Left lung (tissue), 4 donors: ENCODE measurements at regions not wholly inside any gene's neighbourhood (a gene's known extent, or its start where the extent isn't known, plus 50 kb on each side); places are given as distances from the start of the nearest gene placed in this dataset.

ENCODE experiments used
- ATAC-seq: fragments of 200-7000 bp; cut with Tn5 transposase; one replicate; pipeline ENCODE4 v1.9.1; 2020; ENCODE audit warnings: moderate library complexity
- DNase-seq, 4 donors: peaks; one replicate each; pipeline ENCODE4 v3.0.0-alpha.2; 2013 to 2020
- H3K27ac ChIP-seq, 2 donors: fragments of 200-600 bp; sonication (generic) in 1 of 2; one replicate each; pipeline versions ENCODE4 v1.5.0 to v1.8.0; 2020 to 2021
- H3K27me3 ChIP-seq, 2 donors: fragments of 200-600 bp; sonication (generic) in 1 of 2; one replicate each; pipeline versions ENCODE4 v1.5.0 to v1.8.0; 2020 to 2021
- H3K36me3 ChIP-seq, 2 donors: fragments of 200-600 bp; sonication (generic) in 1 of 2; one replicate each; pipeline versions ENCODE4 v1.5.0 to v1.8.0; 2020 to 2021
- H3K4me1 ChIP-seq, 2 donors: fragments of 200-600 bp; one replicate each; pipeline ENCODE4 v1.8.0; 2021
- H3K4me3 ChIP-seq, 2 donors: fragments of 200-600 bp; sonication (generic) in 1 of 2; one replicate each; pipeline versions ENCODE4 v1.5.0 to v1.8.0; 2020 to 2021; ENCODE audit warnings: mild to moderate bottlenecking in 1 of 2
- H3K9me3 ChIP-seq, 2 donors: fragments of 200-600 bp; sonication (generic) in 1 of 2; one replicate each; pipeline versions ENCODE4 v1.5.0 to v1.8.0; 2020 to 2021
- CTCF ChIP-seq, 2 donors: fragments of 200-600 bp; sonication (generic) in 1 of 2; IDR thresholded peaks; one replicate each; pipeline versions ENCODE4 v1.5.0 to v1.8.0; 2021; ENCODE audit warnings: antibody characterized with exemption in 2 of 2
- intact Hi-C, 2 donors: fragments of 100-400 bp; cut with DNase I; formaldehyde crosslinking; loops; one replicate each; pipeline versions ENCODE4 v1.11.2 to v1.14.2; 2022
- donor health status: DM: no; HTN: yes; CAD: no.
- donor health status: DM: no; HTN: no; CAD: no.

- TF ChIP-seq CTCF (IDR thresholded peaks at IDR 0.05), result no peak
- no peak for ATAC-seq
Measured at GRCh38 chr1:198054510-198054909, 102.3 kb upstream of the NEK7 start.

GRCh38 chr1:198056255-198056654 is 100.5 kb upstream of the NEK7 start:
- H3K4me3 ChIP-seq, result no peak overlapping the region
- no peaks in the 10 kb centered on the region for H3K36me3 ChIP-seq
- no peaks in the 10 kb centered on the region for H3K9me3 ChIP-seq
- TF ChIP-seq CTCF (IDR thresholded peaks at IDR 0.05), result no peak
- no peak for ATAC-seq
- no peaks in the 10 kb centered on the region for H3K4me1 ChIP-seq
- peak in 1 of 4 donors; percentile 26 for DNase-seq
- H3K27me3 ChIP-seq, result no peaks in the 10 kb centered on the region
- no peak overlapping the region for H3K27ac ChIP-seq
- intact Hi-C loops, result no loop called here

More at GRCh38 chr1:198054510-198054909, 102.3 kb upstream of the NEK7 start:
- no peak for DNase-seq
- no peak overlapping the region for H3K27ac ChIP-seq
- H3K36me3 ChIP-seq, result no peaks in the 10 kb centered on the region
- H3K4me1 ChIP-seq, result no peaks in the 10 kb centered on the region
- no peak overlapping the region for H3K4me3 ChIP-seq
- intact Hi-C loops, result no loop called here
- H3K9me3 ChIP-seq, result no peaks in the 10 kb centered on the region
- no peaks in the 10 kb centered on the region for H3K27me3 ChIP-seq

GRCh38 chr1:198064181-198064580 is 92.6 kb upstream of the NEK7 start:
- Histone ChIP-seq H3K27ac (no peak overlapping the region), H3K4me3 (no peak overlapping the region), H3K36me3 (no peaks in the 10 kb centered on the region), H3K4me1 (no peaks in the 10 kb centered on the region), H3K27me3 (no peaks in the 10 kb centered on the region), H3K9me3 (no peaks in the 10 kb centered on the region)
- ATAC-seq (no peak), DNase-seq (no peak)
- intact Hi-C loops, result no loop called here
- TF ChIP-seq CTCF (IDR thresholded peaks at IDR 0.05), result no peak

GRCh38 chr1:198068285-198068684 is 88.5 kb upstream of the NEK7 start:
- Histone ChIP-seq H3K4me1 (no peaks in the 10 kb centered on the region), H3K27me3 (no peaks in the 10 kb centered on the region), H3K36me3 (no peaks in the 10 kb centered on the region), H3K27ac (no peak overlapping the region), H3K4me3 (no peak overlapping the region), H3K9me3 (no peaks in the 10 kb centered on the region)
- no peak for DNase-seq
- intact Hi-C loops, result no loop called here
- ATAC-seq, result no peak
- no peak for TF ChIP-seq CTCF (IDR thresholded peaks at IDR 0.05)

- H3K9me3 ChIP-seq, result no peaks in the 10 kb centered on the region
- intact Hi-C loops, result loop anchor here in 1 of 2 donors (10.0 kb wide), 1 partner anchor 393 kb away; no protein-coding TSS in a partner anchor
- no peaks in the 10 kb centered on the region for H3K36me3 ChIP-seq
- no peak overlapping the region for H3K4me3 ChIP-seq
- H3K27me3 ChIP-seq, result no peaks in the 10 kb centered on the region
- TF ChIP-seq CTCF (IDR thresholded peaks at IDR 0.05), result peak in 1 of 2 donors; percentile 9
- DNase-seq, result no peak
- H3K4me1 ChIP-seq, result no peaks in the 10 kb centered on the region
- ATAC-seq, result no peak
- no peak overlapping the region for H3K27ac ChIP-seq
Measured at GRCh38 chr1:198072177-198072576, 84.6 kb upstream of the NEK7 start.
